Hepatocyte (in vitro differentiated cells): ENCODE measurements at regions not wholly inside any gene's neighbourhood (a gene's known extent, or its start where the extent isn't known, plus 50 kb on each side); places are given as distances from the start of the nearest gene placed in this dataset.

Source experiments
- DNase-seq: peaks from one replicate; pipeline ENCODE4 v3.0.0-alpha.2; 2016; ENCODE audit warnings: low spot score
- H2AFZ ChIP-seq: fragments of 200-600 bp; sonication (generic); 2 replicates; pipeline ENCODE4 v1.6.0; 2016; ENCODE audit warnings: antibody characterized with exemption, mild to moderate bottlenecking
- H3K27ac ChIP-seq: fragments of 200-600 bp; sonication (generic); 2 replicates; pipeline ENCODE4 v1.5.1; 2016; ENCODE audit warnings: mild to moderate bottlenecking
- H3K27me3 ChIP-seq: fragments of 200-600 bp; sonication (generic); 2 replicates; pipeline ENCODE4 v1.6.1; 2016
- H3K36me3 ChIP-seq: fragments of 200-600 bp; sonication (generic); replicated peaks from 2 replicates; pipeline ENCODE4 v1.5.1; 2016; ENCODE audit warnings: low read depth; ENCODE audit not compliant: insufficient read depth
- H3K4me1 ChIP-seq: fragments of 200-600 bp; sonication (generic); 2 replicates; pipeline ENCODE4 v1.5.1; 2016; ENCODE audit warnings: mild to moderate bottlenecking, moderate library complexity; ENCODE audit not compliant: insufficient read depth
- H3K4me2 ChIP-seq: fragments of 200-600 bp; sonication (generic); 2 replicates; pipeline ENCODE4 v1.6.0; 2016
- H3K4me3 ChIP-seq: fragments of 200-600 bp; sonication (generic); 2 replicates; pipeline ENCODE4 v1.5.1; 2016; ENCODE audit warnings: mild to moderate bottlenecking
- H3K79me2 ChIP-seq: fragments of 200-600 bp; sonication (generic); 2 replicates; pipeline ENCODE4 v1.6.0; 2017; ENCODE audit warnings: mild to moderate bottlenecking
- H3K9me2 ChIP-seq: fragments of 200-600 bp; sonication (generic); replicated peaks from 2 replicates; pipeline ENCODE4 v1.6.0; 2017; ENCODE audit warnings: mild to moderate bottlenecking; ENCODE audit not compliant: insufficient read depth
- H3K9me3 ChIP-seq: fragments of 200-600 bp; sonication (generic); 2 replicates; pipeline ENCODE4 v1.5.1; 2016; ENCODE audit warnings: low read depth, mild to moderate bottlenecking
- H4K20me1 ChIP-seq: fragments of 200-600 bp; sonication (generic); 2 replicates; pipeline ENCODE4 v1.6.0; 2016; ENCODE audit warnings: mild to moderate bottlenecking; ENCODE audit not compliant: insufficient read depth, poor library complexity, severe bottlenecking
- EZH2 ChIP-seq: fragments of 200-600 bp; sonication (generic); IDR thresholded peaks from 2 replicates; pipeline ENCODE4 v1.6.1; 2016; ENCODE audit warnings: antibody characterized with exemption, mild to moderate bottlenecking, borderline replicate concordance
- EZH2phosphoT487 ChIP-seq: fragments of 200-600 bp; sonication (generic); IDR thresholded peaks from one replicate; pipeline ENCODE4 v1.6.1; 2018; ENCODE audit warnings: antibody characterized with exemption, mild to moderate bottlenecking, low read depth, moderate library complexity; ENCODE audit not compliant: unreplicated experiment, severe bottlenecking
- WGBS: methylation state at CpG from one replicate; pipeline ENCODE4 v1.1.6; 2016; ENCODE audit warnings: low lambda C conversion rate; ENCODE audit errors: missing lambda C conversion rate; 5-methylcytosine and 5-hydroxymethylcytosine counted together
- TF ChIP-seq, protein P1 (sequence below): fragments of 200-600 bp; sonication (generic); IDR thresholded peaks from 2 replicates; pipeline ENCODE4 v1.5.1; 2016; ENCODE audit warnings: antibody characterized with exemption, mild to moderate bottlenecking; ENCODE audit not compliant: poor library complexity

DNA sequence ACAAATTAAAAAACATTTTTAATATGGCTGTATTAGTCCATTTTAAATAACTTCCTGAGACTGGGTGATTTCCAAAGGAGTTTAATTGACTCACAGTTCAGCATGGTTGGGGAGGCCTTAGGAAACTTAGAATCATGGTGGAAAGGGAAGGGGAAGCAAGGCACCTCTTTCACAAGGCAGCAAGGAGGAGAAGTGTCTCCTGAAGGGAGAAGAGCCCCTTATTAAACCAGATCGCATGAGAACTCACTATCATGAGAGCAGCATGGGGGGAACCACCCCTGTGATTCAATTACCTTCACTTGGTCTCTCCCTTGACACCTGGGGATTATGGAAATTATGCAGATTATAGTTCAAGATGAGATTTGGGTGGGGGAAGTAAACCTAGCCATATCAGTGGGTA is 488.6 kb downstream of the ETS1 start:
- no peak for DNase-seq
- Histone ChIP-seq H3K4me1 (no peaks in the 10 kb centered on the region), H3K4me2 (no peak overlapping the region), H3K36me3 (no peaks in the 10 kb centered on the region), H3K27me3 (no peaks in the 10 kb centered on the region), H3K27ac (no peak overlapping the region), H3K9me2 (no peaks in the 10 kb centered on the region), H4K20me1 (no peaks in the 10 kb centered on the region), H3K4me3 (no peak overlapping the region), H3K9me3 (no peaks in the 10 kb centered on the region), H2AFZ (no peak overlapping the region), H3K79me2 (no peaks in the 10 kb centered on the region)
- TF ChIP-seq EZH2phosphoT487 (no peak), EZH2 (no peak)
- TF ChIP-seq, protein P1, sequence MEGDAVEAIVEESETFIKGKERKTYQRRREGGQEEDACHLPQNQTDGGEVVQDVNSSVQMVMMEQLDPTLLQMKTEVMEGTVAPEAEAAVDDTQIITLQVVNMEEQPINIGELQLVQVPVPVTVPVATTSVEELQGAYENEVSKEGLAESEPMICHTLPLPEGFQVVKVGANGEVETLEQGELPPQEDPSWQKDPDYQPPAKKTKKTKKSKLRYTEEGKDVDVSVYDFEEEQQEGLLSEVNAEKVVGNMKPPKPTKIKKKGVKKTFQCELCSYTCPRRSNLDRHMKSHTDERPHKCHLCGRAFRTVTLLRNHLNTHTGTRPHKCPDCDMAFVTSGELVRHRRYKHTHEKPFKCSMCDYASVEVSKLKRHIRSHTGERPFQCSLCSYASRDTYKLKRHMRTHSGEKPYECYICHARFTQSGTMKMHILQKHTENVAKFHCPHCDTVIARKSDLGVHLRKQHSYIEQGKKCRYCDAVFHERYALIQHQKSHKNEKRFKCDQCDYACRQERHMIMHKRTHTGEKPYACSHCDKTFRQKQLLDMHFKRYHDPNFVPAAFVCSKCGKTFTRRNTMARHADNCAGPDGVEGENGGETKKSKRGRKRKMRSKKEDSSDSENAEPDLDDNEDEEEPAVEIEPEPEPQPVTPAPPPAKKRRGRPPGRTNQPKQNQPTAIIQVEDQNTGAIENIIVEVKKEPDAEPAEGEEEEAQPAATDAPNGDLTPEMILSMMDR: no peak
- WGBS: 59% methylated on average over 1 of the region's 1 CpG

DNA sequence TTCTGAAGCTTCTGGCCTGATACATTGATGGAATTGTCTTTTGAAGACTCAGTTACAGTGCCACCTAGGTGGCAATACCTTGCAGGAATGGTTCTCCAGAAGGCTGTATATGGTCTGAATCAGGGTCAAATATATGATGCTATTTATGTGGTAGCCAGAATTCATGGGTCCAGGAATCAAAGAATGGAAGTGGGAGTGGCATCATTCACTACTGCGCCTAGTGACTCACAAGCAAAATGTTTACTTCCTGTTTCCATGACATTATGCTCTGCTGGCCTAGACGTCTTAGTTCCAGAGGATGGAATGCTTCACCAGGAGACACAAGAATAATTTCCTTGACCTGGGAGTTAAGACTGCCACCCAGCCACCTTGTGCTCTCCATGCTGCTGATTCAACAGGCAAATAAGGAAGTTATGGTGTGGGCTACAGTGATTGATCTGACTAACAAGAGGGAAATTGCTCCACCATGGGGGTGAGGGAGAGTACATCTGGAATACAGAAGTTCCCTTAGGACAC is 491.8 kb downstream of the ETS1 start:
- DNase-seq: no peak
- Histone ChIP-seq H3K4me1 (no peaks in the 10 kb centered on the region), H2AFZ (no peak overlapping the region), H3K4me3 (no peak overlapping the region), H3K27ac (no peak overlapping the region), H4K20me1 (no peaks in the 10 kb centered on the region), H3K9me2 (no peaks in the 10 kb centered on the region), H3K79me2 (no peaks in the 10 kb centered on the region), H3K9me3 (no peaks in the 10 kb centered on the region), H3K27me3 (no peaks in the 10 kb centered on the region), H3K36me3 (no peaks in the 10 kb centered on the region), H3K4me2 (no peak overlapping the region)
- TF ChIP-seq EZH2phosphoT487 (no peak), EZH2 (no peak)
- TF ChIP-seq, protein P1: no peak
- WGBS: 69% methylated on average over 2 of the region's 2 CpGs

DNA sequence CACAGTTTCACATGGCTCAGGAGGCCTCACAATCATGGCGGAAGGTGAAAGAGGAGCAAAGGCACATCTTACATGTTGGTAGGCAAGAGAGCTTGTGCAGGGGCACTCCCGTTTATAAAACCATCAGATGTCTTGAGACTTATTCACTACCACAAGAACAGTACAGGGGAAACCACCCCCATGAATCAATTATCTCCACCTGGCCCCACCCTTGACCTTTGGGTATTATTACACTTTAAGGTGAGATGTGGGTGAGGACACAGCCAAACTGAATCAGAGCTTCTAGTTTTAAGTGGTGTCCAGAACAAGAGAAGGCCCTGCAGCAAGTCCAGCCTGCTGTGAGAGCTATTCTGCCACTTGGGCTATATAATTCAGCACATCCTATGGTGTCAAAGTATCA is 493.7 kb downstream of the ETS1 start:
- no peak for TF ChIP-seq EZH2
- TF ChIP-seq EZH2phosphoT487: no peak
- TF ChIP-seq, protein P1: no peak
- no peak overlapping the region for H3K27ac ChIP-seq
- H3K27me3 ChIP-seq: no peaks in the 10 kb centered on the region
- DNase-seq: no peak
- no peaks in the 10 kb centered on the region for H3K79me2 ChIP-seq
- WGBS: 96% methylated on average over 2 of the region's 2 CpGs
- no peaks in the 10 kb centered on the region for H3K36me3 ChIP-seq
- no peak overlapping the region for H3K4me3 ChIP-seq
- H3K9me2 ChIP-seq: no peaks in the 10 kb centered on the region
- no peaks in the 10 kb centered on the region for H3K9me3 ChIP-seq
- no peak overlapping the region for H2AFZ ChIP-seq
- H3K4me2 ChIP-seq: no peak overlapping the region
- H4K20me1 ChIP-seq: no peaks in the 10 kb centered on the region
- H3K4me1 ChIP-seq: no peaks in the 10 kb centered on the region

DNA sequence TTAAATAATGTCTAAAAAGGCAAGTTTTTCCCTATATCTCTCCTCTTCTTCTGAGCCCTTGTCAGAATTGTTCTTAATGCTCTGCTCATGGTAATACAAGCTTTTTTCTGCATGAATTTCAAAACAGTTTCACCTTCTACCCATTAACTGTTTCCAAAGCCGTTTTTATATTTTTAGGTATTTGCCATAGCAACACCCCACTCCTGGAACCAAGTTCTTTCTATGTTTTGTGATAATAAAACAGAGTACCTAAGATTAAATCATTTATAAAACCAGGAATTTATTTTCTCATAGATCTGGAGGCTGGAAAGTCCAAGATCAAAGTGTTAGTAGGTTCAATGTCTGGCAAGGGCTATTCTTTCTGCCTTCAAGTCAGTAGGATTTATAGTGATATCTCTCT is 497.4 kb downstream of the ETS1 start:
- Histone ChIP-seq H3K9me3 (no peaks in the 10 kb centered on the region), H3K4me2 (no peak overlapping the region), H3K79me2 (no peaks in the 10 kb centered on the region), H3K27me3 (no peaks in the 10 kb centered on the region), H3K9me2 (no peaks in the 10 kb centered on the region), H3K4me3 (no peak overlapping the region), H3K36me3 (no peaks in the 10 kb centered on the region), H4K20me1 (no peaks in the 10 kb centered on the region), H2AFZ (no peak overlapping the region), H3K27ac (no peak overlapping the region), H3K4me1 (no peaks in the 10 kb centered on the region)
- WGBS: 88% methylated on average over 1 of the region's 1 CpG
- TF ChIP-seq EZH2phosphoT487 (no peak), EZH2 (no peak)
- TF ChIP-seq, protein P1: no peak
- no peak for DNase-seq
